ENCODE measurements at regions not wholly inside any gene's neighbourhood (a gene's known extent, or its start where the extent isn't known, plus 50 kb on each side); places are given as distances from the start of the nearest gene placed in this dataset.

DNA sequence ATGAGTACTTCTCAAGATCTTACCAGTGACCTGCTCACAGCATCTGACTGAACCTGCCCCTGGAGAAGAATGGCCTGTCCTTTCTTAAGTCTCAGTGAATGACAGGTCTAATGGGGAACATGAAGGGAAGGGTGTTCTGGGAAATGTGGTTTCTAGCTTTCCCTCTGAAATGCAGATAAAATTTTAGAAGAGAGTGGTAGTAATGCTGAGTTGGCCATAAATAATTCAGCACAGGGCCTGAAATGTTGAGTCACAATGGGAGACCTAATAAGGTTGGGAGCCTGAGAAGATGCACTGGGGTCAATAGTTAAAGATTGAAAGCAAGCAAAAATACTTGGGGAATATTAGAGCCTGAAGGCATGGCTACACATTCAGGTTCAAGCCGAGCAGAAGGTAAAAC lies 214.9 kb upstream of the ARHGAP24 start:
- no peak for DNase-seq (ENCODE audit: low spot score)

DNA sequence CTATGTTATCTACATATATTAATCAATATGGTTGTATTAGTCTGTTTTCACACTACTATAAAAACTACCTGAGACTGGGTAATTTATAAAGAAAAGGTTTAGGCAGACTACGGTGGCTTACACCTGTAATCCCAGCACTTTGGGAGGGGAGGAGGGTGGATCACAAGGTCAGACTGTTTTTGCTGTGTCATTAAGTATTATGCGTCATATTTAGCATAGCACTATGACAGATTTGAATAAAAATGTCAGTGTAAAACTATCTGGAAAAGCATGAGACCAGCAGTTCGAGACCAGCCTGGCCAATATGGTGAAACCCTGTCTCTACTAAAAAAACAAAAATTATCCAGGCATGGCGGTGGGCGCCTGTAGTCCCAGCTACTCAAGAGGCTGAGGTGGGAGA lies 209.7 kb upstream of the ARHGAP24 start:
- no peak for DNase-seq (ENCODE audit: low spot score)

DNA sequence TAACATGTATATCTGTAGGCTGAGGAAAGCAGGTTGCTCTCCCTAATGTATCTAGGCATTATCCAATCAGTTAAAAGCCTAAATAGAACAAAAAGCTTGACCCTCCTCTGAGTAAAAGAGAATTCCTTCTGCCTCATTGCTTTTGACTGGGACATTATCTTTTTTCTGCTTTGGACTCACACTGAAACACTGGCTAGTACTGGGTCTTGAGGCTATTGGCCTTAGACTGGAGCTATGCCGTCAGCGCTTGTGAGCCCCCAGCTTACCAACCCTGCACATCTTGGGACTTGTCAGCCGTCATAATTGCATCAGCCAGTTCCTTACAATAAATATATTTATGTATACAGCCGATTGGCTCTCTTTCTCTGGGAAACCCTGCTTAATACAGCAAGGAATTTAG lies 206.8 kb upstream of the ARHGAP24 start:
- DNase-seq (ENCODE audit: low spot score), result no peak

DNA sequence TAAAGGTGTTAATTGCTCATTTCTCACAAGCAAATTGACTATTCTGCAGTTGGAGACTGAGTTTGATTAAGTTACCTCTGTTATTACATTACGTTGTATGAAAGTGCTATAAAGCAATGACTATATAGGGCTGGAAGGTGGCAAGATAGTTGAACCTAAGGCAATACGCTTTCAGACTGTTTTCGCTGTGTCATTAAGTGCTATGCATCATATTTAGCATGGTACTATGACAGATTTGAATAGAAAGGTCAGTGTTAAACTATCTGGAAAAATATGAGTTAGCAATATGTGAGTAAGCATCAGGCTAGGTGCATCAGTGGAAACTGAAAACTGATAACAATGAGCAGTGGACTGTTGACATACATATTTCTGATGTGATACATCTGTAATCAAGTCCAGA lies 206.0 kb upstream of the ARHGAP24 start:
- DNase-seq (ENCODE audit: low spot score), result no peak

DNA sequence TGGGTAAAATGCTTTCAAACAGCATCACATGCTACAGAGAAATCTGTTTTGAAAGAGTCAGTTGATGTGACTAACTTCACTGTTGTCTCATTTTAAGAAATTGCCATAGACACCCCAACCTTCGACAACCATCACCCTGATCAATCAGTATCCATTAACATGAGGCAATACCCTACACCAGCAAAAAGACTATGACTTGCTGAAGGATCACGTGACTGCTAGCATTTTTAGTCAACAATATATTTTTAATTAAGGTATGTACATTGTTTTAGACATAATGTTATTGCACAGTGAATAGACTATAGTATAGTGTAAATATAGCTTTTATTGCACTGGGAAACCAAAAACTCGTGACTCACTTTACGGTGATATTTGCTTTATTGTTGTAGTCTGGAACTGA lies 200.0 kb upstream of the ARHGAP24 start:
- DNase-seq (ENCODE audit: low spot score), result no peak

DNA sequence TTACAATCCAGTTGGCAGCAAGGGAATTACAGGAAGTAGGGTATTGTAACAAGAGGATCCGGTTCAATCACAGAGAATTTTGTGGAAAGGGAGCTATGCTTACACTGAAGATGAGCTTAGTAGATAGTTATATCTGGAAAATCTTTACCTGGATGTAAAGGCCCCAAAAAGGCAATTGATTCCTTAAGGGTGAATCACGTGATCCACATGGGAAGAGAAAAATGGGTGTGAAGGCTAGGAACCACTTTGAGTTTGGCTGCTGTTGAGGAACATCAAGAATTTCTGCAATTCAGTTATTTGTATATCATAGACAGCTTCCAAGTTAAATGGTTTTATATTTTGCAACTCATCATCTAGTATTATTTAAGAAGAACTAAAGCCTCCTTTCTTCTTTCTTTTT lies 194.0 kb upstream of the ARHGAP24 start:
- DNase-seq (ENCODE audit: low spot score), result no peak

DNA sequence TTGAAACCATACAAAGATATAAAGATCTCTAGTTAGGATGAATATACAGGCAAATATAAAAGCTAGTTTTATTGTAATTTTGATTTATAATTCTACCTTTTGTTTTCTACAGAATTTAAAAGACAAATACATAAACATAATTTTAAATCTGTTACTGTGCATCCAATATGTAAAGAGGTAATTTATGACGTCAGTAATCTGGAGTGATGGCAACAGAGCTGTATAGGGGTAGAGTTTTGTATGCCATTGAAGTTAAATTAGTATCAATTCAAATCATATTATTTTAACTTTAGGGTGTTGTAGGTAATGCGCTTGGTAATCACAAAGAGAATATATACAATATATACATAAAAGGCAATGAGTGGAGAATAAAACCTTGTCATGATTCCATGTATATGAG lies 183.7 kb upstream of the ARHGAP24 start:
- no peak for DNase-seq (ENCODE audit: low spot score)

DNA sequence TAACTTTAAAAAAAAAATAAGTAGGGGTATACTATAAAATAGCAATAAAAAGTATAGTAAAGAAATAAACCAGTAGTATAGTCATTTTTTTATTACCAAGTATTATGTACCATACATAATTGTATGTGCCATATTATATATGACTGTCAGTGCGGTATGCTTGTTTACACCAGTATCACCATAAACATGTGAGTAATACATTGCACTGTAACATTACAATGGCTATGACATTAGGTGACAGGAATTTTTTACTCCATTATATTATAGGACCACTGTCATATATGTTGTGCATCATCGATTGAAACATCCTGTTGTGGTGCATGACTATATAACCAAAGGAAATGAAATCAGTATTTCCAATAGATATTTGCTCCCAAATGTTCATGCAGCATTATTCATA lies 176.9 kb upstream of the ARHGAP24 start:
- DNase-seq (ENCODE audit: low spot score), result no peak

DNA sequence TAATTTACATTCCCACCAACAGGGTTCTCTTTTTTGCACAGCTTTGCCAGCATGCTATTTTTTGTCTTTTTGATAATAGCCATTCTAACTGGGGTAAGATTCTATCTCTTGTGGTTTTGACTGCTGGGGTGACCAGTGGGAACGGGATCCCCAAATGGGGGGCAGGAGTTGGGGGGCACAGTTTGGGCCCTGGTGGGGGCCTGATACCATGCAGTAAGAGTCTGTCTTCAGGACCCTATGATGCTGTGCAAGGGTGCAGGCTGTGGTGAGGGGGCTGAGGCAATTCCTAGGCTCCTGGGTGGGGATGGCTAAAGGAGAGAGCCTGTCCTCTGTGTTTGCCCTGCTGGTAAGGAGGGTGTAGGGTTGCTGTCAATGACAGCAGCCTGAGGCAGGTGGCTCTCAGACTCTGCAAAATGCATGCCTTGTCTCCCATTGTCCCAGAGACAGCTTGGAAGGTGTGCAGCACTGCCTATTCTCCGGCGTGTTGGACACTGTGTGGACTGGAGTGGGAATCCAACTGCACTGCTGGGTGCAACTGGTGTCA lies 172.7 kb upstream of the ARHGAP24 start:
- DNase-seq (ENCODE audit: low spot score), result no peak

DNA sequence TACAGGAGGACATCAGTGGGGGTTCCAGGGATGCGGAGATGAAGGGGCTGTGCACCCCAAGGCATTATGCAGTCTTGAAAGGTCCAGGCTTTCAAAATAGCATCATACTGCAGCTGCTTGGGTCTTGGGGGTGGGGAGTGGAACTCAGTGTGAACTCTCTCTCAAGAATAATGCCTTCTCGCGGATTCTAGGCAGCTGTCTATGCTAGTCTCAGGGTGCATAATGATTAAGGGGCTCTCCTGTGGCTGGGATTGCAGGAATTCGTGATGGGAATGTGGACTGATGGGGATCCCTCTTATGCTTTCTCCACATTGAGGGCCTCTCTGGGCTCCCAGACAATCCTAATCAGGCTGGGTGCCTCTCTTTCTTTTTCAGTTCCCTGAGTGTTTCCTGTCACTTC lies 172.2 kb upstream of the ARHGAP24 start:
- DNase-seq (ENCODE audit: low spot score), result no peak

DNA sequence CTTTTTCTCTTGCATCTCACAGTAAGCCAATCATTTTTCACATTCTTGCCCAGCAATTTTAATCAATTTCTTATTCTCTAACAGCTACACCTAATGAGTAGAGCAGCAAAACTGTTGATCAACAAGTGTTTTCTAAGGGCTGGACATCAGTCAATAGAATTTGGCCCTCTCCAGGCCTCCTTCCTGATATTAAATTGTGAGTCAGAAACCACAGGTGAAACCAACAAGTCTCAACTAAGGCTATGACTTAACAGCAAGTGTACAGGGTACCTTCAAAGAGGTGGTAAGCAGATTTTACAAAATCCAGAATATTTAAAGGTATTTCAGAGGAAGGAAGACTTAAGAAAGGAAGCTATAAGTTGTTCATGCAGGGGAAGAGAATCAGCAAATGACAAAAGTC lies 156.5 kb upstream of the ARHGAP24 start:
- no peak for DNase-seq (ENCODE audit: low spot score)

DNA sequence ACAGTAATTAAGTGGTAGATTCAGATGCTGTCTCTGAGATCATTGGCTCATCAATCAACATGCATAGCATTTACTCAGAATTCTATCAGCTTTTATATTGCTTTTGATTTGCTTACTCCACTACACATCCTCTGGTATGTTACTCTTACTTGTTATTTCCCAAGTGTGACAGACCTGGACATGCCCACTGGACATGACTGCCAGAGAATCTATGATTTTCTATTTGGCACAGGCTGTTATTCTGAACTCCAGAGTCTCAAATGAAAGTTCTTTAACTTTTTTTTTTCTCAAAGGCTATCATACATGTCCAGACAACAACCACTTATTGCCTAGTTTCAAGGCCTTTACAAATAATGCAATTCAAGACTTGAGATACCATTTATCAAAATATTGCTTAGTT lies 116.1 kb upstream of the ARHGAP24 start:
- DNase-seq (ENCODE audit: low spot score), result no peak

DNA sequence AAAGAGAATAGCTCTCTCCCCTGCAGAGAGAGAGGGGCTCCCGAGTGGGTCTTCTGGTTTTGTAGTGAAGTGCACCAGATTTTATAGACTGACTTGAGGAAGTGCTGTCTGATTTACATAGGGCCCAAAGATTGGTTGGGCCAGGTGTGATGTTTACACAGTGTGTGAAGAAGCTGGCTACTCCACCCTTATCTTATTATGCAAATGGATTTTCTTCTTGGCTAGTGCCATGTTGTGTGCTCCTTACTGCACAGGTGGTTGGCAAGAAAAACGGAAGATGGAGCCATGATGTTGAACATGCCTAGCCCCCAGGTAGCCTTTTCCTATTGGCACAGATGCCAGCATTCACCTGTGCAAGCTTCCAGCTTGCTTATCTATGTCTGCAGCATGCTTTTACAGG lies 112.4 kb upstream of the ARHGAP24 start:
- no peak for DNase-seq (ENCODE audit: low spot score)

DNA sequence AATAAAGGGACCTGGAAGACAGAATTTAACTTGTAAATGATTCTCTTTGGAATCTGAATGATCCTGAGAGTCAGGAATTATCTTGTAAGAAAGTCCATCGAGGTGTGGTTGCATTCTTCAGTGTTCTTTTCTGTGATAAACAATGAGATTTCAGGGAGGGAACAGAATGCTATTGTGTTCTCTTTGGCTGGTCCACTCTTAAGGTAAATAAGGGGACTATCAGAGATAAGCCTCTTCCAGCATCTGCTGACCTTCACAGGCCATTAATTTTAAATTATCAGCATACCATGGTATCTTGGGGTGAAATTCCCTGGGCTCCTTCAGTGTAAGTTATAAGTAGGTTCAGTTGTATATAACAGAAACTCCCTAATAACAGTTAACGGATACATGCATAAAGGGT lies 107.1 kb upstream of the ARHGAP24 start:
- no peak for DNase-seq (ENCODE audit: low spot score)

DNA sequence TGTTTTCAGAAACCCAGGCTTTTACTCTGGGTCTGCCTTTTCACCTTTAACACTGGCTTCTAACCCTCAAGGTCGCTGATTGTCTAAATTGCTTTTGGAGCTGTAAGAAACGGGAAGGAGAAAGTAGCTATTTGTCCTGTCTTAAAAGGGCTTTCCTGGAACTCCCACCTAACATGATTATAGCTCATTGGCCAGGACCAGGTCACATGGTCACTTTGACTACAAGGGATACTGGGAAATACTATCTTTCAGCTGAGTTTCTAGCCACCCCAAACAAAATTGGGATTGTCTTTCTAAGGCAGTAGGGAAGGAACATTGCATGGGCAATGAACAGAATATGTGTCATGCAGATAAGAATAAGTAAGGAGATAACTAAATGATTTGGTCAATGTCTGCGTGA lies 106.7 kb upstream of the ARHGAP24 start:
- DNase-seq (ENCODE audit: low spot score), result no peak

DNA sequence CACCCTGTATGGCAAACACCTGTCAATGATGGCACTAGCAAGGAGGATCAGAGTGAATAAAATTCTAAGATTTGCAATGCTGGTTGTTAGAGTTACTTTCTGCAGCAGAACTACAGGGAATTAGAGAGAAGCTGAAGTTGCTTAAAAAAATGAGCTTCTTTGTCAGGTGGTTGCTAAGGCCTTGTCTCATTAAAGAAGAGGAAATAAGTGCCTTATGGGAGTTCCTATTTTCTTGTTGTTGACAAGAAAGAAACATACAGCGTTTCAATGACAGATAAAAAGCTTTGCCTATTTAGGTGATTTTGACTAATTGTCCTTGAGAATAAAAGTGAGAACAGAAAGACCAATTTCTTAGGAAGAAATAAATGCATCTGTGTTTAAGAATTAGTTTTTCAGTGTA lies 106.0 kb upstream of the ARHGAP24 start:
- no peak for DNase-seq (ENCODE audit: low spot score)

DNA sequence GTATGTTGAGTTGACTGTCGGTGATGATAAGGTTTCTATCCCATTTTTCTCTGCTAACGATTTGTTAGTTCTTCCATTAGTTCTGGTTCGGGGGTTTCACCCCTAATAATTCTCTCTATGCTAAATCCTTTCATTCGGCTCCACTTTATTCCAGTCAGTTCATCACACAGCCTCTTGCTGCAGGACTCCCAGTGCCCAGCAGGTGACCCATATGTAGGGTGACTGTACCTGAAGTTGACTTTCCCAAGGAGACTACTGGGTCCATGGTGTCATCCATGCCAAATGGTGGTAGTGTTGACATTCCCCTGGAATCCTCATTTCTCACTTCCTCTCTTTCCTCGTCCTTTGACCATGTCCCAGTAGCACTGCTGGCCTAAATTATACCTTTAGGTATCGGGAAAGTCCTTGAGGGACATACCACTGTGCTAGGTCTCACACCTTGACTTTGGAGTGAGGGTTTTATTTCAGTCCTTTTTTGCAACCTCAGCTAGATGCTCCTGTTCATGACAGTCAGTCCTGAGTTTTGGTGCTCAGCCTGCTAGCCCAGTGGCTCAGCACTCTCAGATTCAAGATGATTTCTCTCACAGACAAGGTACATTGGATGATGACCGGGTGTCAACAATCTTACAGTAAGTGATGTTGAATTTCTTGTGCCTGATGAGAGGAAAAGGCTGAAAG lies 105.1 kb upstream of the ARHGAP24 start:
- DNase-seq (ENCODE audit: low spot score), result no peak

DNA sequence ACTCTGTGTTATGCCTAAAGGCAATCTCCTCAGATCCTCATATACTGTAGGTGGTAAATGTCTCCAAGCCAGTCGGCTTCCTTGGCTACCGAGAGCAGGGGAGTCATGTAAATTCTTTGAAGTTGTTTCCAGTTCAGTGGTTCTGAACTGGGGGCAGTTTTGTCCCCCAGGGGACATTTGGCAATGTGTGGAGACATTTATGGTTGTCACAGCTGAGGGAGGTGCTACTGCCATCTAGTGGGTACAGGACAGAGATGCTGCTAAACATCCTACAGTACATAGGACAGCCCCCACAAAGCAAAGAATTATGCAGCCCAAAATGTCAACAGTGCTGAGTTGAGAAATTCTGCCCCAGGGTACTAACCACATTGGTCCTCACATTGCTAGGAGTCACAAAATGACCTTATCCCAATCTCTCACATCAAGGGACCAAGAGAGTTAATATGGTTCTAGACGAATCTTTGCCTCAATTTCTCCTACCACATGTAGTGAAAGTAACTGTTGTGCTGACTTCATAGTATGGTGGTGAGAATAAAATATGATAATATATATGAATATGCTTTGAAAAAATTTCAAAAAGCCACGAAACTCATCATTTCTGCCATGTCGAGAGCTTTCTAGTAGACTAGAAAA lies 104.4 kb upstream of the ARHGAP24 start:
- DNase-seq (ENCODE audit: low spot score), result peak; percentile 36

DNA sequence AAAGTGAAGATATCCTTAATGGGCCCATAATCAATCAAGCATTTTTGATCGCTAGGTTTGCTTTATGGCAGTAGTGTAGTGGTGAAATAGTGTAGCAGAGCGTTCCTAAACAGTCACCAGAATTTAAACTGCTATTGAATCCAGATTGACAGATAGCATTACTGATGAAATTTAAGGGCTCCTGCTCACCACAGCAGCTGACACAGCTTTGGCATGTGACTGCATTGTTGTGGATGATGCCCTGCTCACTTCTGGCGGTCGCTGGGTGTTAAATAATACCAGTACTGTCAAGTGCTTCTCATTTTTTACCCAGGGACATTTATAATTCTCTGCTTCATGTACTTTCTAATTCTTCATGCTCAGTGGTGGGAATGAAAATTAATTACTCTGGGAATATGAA lies 102.0 kb upstream of the ARHGAP24 start:
- no peak for DNase-seq (ENCODE audit: low spot score)

DNA sequence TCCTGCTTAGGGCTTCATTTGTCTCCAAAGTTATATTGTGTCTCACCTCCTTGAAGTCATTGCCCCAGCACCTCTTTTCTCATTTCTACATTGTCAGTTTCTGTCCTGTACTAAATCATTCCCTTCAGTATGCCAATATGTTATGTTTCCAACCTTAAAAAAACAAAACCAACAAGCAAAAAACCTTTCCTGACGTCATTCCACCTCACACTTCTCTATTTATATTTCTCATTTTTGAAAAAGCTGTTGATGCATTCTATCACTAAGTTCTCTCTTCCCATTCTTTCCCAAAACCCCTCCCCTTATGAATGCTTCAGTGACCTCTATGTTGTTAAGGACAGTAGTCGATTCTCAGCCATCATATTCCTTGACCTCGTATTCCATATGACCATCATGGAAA lies 98.7 kb upstream of the ARHGAP24 start:
- DNase-seq (ENCODE audit: low spot score), result no peak

DNA sequence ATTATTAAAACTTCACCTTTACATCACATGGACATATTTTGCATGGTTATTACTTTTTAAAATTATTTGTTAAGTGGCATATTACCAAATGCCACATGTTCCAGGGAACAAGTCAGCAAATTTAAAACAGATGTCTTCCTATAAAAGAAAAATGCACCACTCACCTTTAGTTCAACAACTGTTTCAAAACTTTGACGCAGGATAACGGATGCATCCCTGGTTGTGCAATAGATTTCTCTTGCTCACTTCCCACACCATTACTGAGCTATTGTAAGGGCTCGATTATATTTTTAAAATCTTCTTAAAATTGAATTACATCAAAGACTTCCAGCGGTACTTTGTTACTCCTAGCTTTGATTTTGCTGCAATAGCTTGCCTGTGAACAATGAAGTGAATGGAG lies 93.0 kb upstream of the ARHGAP24 start:
- DNase-seq (ENCODE audit: low spot score), result no peak

DNA sequence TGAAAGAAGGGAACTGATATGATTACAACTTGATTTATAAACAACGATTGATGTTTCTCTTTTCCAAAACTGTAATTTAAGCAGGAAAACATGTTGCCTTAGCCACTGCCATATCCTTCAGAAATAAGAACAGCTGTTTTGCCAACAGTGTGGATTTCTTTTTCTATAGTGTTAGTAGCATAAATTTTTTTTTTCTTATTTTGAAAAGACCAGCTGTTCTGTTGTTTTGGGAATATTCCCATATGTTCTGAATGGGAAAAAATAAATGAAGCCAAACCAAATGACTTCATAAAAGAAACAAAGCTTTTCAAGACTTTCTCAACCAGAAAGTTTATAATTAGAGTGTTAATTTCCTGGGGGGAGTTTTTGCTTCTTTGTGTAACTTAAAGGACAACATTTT lies 83.9 kb upstream of the ARHGAP24 start:
- DNase-seq (ENCODE audit: low spot score), result no peak

DNA sequence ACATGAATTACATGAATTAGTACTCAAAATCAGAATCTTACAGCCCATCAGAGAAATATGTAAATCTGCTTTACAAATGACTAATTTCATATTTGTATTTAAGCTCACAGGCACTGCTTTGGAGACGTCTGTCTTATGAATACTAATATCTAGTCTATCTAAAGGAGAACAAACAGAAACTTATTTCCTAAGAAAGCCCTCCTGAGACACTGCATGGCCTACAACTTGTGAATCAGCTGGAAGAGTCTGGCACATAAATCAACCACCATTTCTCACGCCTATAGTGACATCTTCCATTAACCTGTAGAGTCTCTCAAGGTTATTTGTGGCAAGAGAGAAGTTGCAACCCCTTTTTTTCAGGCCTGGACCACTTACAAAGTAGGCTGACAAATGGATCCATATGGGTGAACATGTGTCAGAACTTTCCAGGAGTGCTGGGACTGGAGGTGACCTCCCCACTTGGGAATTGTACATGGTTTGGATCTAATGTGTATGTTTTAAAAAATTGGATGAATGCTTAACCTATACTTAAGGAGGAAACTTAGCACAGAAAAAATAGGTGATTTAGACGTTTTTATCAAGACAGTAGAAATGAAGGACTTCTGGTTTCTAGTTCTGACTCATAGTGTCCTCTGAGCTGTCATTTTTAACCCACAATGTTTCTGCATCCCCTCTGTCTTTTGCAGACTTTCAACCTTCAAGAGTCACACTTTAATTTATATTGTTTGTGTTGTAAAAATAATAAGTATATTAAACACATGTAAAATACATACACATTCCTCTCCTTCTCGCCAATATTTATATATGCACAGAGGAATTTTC lies 83.2 kb upstream of the ARHGAP24 start:
- DNase-seq (ENCODE audit: low spot score), result no peak

Measured in AG20443 (cell line).